H9 (cell line): ENCODE measurements at regions not wholly inside any gene's neighbourhood (a gene's known extent, or its start where the extent isn't known, plus 50 kb on each side); places are given as distances from the start of the nearest gene placed in this dataset.

Experiments
- DNase-seq: peaks from one replicate; pipeline ENCODE4 v3.0.0-alpha.2; 2017
- H2AFZ ChIP-seq: one replicate; pipeline ENCODE4 v1.6.1; 2013; ENCODE audit warnings: mild to moderate bottlenecking, low read length, control low read depth, moderate library complexity
- H2AK5ac ChIP-seq: 2 replicates; pipeline ENCODE4 v1.6.1; 2013; ENCODE audit warnings: low read length, control low read depth, mixed read lengths; ENCODE audit not compliant: insufficient read length
- H2BK120ac ChIP-seq: one replicate; pipeline ENCODE4 v1.6.1; 2013; ENCODE audit warnings: low read depth, mild to moderate bottlenecking, low read length, control low read depth, inconsistent platforms; ENCODE audit not compliant: poor library complexity, severe bottlenecking
- H2BK12ac ChIP-seq: 2 replicates; pipeline ENCODE4 v1.6.1; 2013; ENCODE audit warnings: low read length, control low read depth, mixed read lengths, low read depth; ENCODE audit not compliant: insufficient read length
- H2BK15ac ChIP-seq: 2 replicates; pipeline ENCODE4 v1.6.1; 2013; ENCODE audit warnings: low read depth, low read length, control low read depth
- H2BK20ac ChIP-seq: one replicate; pipeline ENCODE4 v1.6.1; 2013; ENCODE audit warnings: low read depth, mild to moderate bottlenecking, low read length, control low read depth, inconsistent platforms; ENCODE audit not compliant: poor library complexity, severe bottlenecking
- H2BK5ac ChIP-seq: 2 replicates; pipeline ENCODE4 v1.6.1; 2013; ENCODE audit warnings: low read length, control low read depth, mixed read lengths; ENCODE audit not compliant: insufficient read length
- H3K14ac ChIP-seq: 2 replicates; pipeline ENCODE4 v1.6.1; 2013; ENCODE audit warnings: low read length, control low read depth; ENCODE audit not compliant: insufficient read depth
- H3K18ac ChIP-seq: 2 replicates; pipeline ENCODE4 v1.6.1; 2013; ENCODE audit warnings: low read depth, mild to moderate bottlenecking, mixed read lengths, low read length, control low read depth; ENCODE audit not compliant: insufficient read length
- H3K23ac ChIP-seq: 2 replicates; pipeline ENCODE4 v1.6.1; 2013; ENCODE audit warnings: low read length, control low read depth, mixed read lengths, low read depth; ENCODE audit not compliant: insufficient read length
- H3K23me2 ChIP-seq: 2 replicates; pipeline ENCODE4 v1.6.1; 2013; ENCODE audit warnings: low read depth, mild to moderate bottlenecking, mixed read lengths, low read length, control low read depth; ENCODE audit not compliant: insufficient read length, poor library complexity, severe bottlenecking
- H3K27ac ChIP-seq: 2 replicates; pipeline ENCODE4 v1.5.1; 2013; ENCODE audit warnings: low read length, control low read depth, mixed read lengths, low read depth; ENCODE audit not compliant: insufficient read length
- H3K27me3 ChIP-seq: 2 replicates; pipeline ENCODE4 v1.6.1; 2013; ENCODE audit warnings: low read length, control low read depth, inconsistent platforms; ENCODE audit not compliant: insufficient read depth
- H3K4ac ChIP-seq: 2 replicates; pipeline ENCODE4 v1.6.1; 2013; ENCODE audit warnings: low read depth, mild to moderate bottlenecking, control low read depth, inconsistent platforms, low read length, moderate library complexity
- H3K4me1 ChIP-seq: 2 replicates; pipeline ENCODE4 v1.6.1; 2013; ENCODE audit warnings: low read length, control low read depth, inconsistent platforms; ENCODE audit not compliant: insufficient read depth
- H3K4me2 ChIP-seq: 2 replicates; pipeline ENCODE4 v1.6.1; 2013; ENCODE audit warnings: low read length, control low read depth, mixed read lengths; ENCODE audit not compliant: insufficient read length, insufficient read depth
- H3K56ac ChIP-seq: 2 replicates; pipeline ENCODE4 v1.6.1; 2013; ENCODE audit warnings: low read depth, mild to moderate bottlenecking, mixed read lengths, low read length, control low read depth; ENCODE audit not compliant: insufficient read length
- H3K79me1 ChIP-seq: 2 replicates; pipeline ENCODE4 v1.6.1; 2013; ENCODE audit warnings: low read depth, mild to moderate bottlenecking, moderate library complexity, low read length, control low read depth, inconsistent platforms; ENCODE audit not compliant: insufficient read depth, poor library complexity, severe bottlenecking
- H3K79me2 ChIP-seq: 2 replicates; pipeline ENCODE4 v1.6.1; 2013; ENCODE audit warnings: low read length, control low read depth, inconsistent platforms; ENCODE audit not compliant: insufficient read depth
- H3K9ac ChIP-seq: 2 replicates; pipeline ENCODE4 v1.6.1; 2013; ENCODE audit warnings: low read length, control low read depth, mixed read lengths; ENCODE audit not compliant: insufficient read length; ENCODE audit errors: extremely low read depth
- H3K9me3 ChIP-seq: one replicate; pipeline ENCODE4 v1.6.1; 2013; ENCODE audit warnings: low read depth, low read length, inconsistent platforms; ENCODE audit not compliant: control insufficient read depth
- H3T11ph ChIP-seq: one replicate; pipeline ENCODE4 v1.6.1; 2013; ENCODE audit warnings: mild to moderate bottlenecking, low read length, control low read depth, inconsistent platforms
- H4K20me1 ChIP-seq: one replicate; pipeline ENCODE4 v1.6.1; 2013; ENCODE audit not compliant: control insufficient read depth, insufficient read length, insufficient read depth
- H4K5ac ChIP-seq: 2 replicates; pipeline ENCODE4 v1.6.1; 2013; ENCODE audit warnings: low read depth, mild to moderate bottlenecking, mixed read lengths, low read length, control low read depth; ENCODE audit not compliant: insufficient read length
- H4K8ac ChIP-seq: replicated peaks from 2 replicates; pipeline ENCODE4 v1.6.1; 2013; ENCODE audit warnings: low read length, control low read depth, mixed read lengths, low read depth; ENCODE audit not compliant: insufficient read length
- H4K91ac ChIP-seq: 2 replicates; pipeline ENCODE4 v1.6.1; 2013; ENCODE audit warnings: low read depth, mild to moderate bottlenecking, moderate library complexity, mixed read lengths, low read length, control low read depth; ENCODE audit not compliant: insufficient read length
- H3K27ac Mint-ChIP-seq, 3 experiments: 2 replicates in 2 of 3; 3 replicates in 1 of 3; pipeline ENCODE4 v1.8.0; 2020 to 2021; ENCODE audit warnings: mixed read lengths in 3 of 3, mild to moderate bottlenecking in 1 of 3, moderate library complexity in 1 of 3
- H3K27me3 Mint-ChIP-seq: 2 replicates; pipeline ENCODE4 v1.8.0; 2021; ENCODE audit warnings: low read depth, mild to moderate bottlenecking, moderate library complexity, mixed read lengths
- H3K36me3 Mint-ChIP-seq, 3 experiments: 2 replicates in 2 of 3; 3 replicates in 1 of 3; pipeline ENCODE4 v1.8.0; 2020 to 2021; ENCODE audit warnings: low read depth in 3 of 3, mixed read lengths in 3 of 3; ENCODE audit not compliant: insufficient read depth in 1 of 3
- H3K4me1 Mint-ChIP-seq, 2 experiments: 2 replicates each; pipeline ENCODE4 v1.8.0; 2020; ENCODE audit warnings: mixed read lengths in 2 of 2
- H3K4me3 Mint-ChIP-seq, 2 experiments: 2 replicates in 1 of 2; 3 replicates in 1 of 2; pipeline ENCODE4 v1.8.0; 2020 to 2021; ENCODE audit warnings: mild to moderate bottlenecking in 2 of 2, mixed read lengths in 2 of 2, moderate library complexity in 1 of 2
- H3K9me3 Mint-ChIP-seq, 2 experiments: 2 replicates in 1 of 2; 3 replicates in 1 of 2; pipeline ENCODE4 v1.8.0; 2020; ENCODE audit warnings: mild to moderate bottlenecking in 2 of 2, mixed read lengths in 2 of 2, moderate library complexity in 1 of 2
- WGBS: extraction: QIAGEN DNeasy Blood & Tissue Kit; methylation state at CpG from one replicate; pipeline ENCODE4 v1.1.7; 2013; ENCODE audit warnings: missing lambda C conversion rate, low lambda C conversion rate, mixed read lengths; ENCODE audit not compliant: insufficient read length; ENCODE audit errors: extremely low coverage; 5-methylcytosine and 5-hydroxymethylcytosine counted together
- TF ChIP-seq, protein P1 (sequence below): fragments of 200-600 bp; sonication (generic); conservative IDR thresholded peaks from 3 replicates; pipeline ENCODE4 v1.8.0; 2021; ENCODE audit warnings: antibody characterized with exemption, mild to moderate bottlenecking

GRCh38 chr11:115111066-115111465 lies 393.1 kb downstream of the CADM1 start:
- H3K79me1 ChIP-seq = no peaks in the 10 kb centered on the region
- H3K18ac ChIP-seq = no peak overlapping the region
- no peaks in the 10 kb centered on the region for H3K27me3 ChIP-seq
- H3K79me2 ChIP-seq = no peaks in the 10 kb centered on the region
- H3K4me1 ChIP-seq = 0 out of 2 replicates have a peak, but pooled peaks cover 1% of the 10 kb centered on the region
- H2AFZ ChIP-seq = no peak overlapping the region
- H3K56ac ChIP-seq = no peak overlapping the region
- H2BK20ac ChIP-seq = no peak overlapping the region
- no peak overlapping the region for H2BK120ac ChIP-seq
- H4K5ac ChIP-seq = no peak overlapping the region
- Mint-ChIP-seq H3K9me3 (no peaks in the 10 kb centered on the region; a peak in 1 of 5 replicates), H3K4me1 (peaks cover 9 to 19% of the 10 kb centered on the region in 2 experiments), H3K27me3 (peaks cover 14% of the 10 kb centered on the region), H3K27ac (no peak overlapping the region), H3K4me3 (no peak overlapping the region), H3K36me3 (no peaks in the 10 kb centered on the region)
- H3K4me2 ChIP-seq = no peak overlapping the region
- H2BK5ac ChIP-seq = no peak overlapping the region
- no peaks in the 10 kb centered on the region for H3K23me2 ChIP-seq
- no peak overlapping the region for H3K9ac ChIP-seq
- H3T11ph ChIP-seq = no peak overlapping the region
- no peak overlapping the region for H2BK12ac ChIP-seq
- H4K91ac ChIP-seq = no peak overlapping the region
- H2BK15ac ChIP-seq = no peak overlapping the region
- H3K27ac ChIP-seq = no peak overlapping the region
- H3K14ac ChIP-seq = no peak overlapping the region
- WGBS = no CpG with 5 or more reads among the region's 5 CpGs
- H3K9me3 ChIP-seq = no peaks in the 10 kb centered on the region
- H2AK5ac ChIP-seq = no peak overlapping the region
- H4K8ac ChIP-seq = no peak overlapping the region
- TF ChIP-seq, protein P1, sequence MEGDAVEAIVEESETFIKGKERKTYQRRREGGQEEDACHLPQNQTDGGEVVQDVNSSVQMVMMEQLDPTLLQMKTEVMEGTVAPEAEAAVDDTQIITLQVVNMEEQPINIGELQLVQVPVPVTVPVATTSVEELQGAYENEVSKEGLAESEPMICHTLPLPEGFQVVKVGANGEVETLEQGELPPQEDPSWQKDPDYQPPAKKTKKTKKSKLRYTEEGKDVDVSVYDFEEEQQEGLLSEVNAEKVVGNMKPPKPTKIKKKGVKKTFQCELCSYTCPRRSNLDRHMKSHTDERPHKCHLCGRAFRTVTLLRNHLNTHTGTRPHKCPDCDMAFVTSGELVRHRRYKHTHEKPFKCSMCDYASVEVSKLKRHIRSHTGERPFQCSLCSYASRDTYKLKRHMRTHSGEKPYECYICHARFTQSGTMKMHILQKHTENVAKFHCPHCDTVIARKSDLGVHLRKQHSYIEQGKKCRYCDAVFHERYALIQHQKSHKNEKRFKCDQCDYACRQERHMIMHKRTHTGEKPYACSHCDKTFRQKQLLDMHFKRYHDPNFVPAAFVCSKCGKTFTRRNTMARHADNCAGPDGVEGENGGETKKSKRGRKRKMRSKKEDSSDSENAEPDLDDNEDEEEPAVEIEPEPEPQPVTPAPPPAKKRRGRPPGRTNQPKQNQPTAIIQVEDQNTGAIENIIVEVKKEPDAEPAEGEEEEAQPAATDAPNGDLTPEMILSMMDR = no peak
- H3K4ac ChIP-seq = no peak overlapping the region
- H4K20me1 ChIP-seq = no peaks in the 10 kb centered on the region
- no peak for DNase-seq
- H3K23ac ChIP-seq = no peak overlapping the region
